ENCODE measurements at regions not wholly inside any gene's neighbourhood (a gene's known extent, or its start where the extent isn't known, plus 50 kb on each side); places are given as distances from the start of the nearest gene placed in this dataset.

DNA sequence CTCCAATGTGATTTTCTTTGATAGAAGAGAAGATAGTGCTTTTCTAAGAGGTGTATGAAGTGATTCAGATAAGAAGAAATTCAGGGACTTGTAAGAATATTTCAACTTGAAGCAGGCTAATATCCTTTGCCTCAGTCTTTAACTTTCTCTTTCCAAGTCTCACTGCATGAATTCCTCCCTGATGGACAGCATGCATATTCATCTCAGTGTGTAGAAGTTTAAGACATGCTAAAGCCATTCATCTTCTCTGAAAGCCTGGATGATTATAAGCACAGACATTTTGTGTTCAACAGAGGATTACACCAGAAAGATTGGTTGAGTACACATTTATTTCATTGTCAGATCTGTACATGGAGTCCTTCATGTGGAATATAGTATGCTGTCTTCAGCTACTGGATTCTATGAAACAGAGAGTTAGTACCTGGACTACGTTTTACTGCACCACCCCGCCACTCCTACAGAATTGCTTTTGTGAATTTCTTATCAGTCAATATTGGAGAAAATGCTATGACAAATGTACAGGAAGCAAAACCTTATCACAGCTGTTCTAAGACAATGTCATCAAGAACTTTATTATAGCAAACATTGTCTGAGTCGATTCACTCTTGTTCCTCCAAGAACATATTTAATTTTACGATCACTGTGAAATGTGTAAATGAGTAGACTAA lies 1346.1 kb downstream of the OTOL1 start:
- Histone ChIP-seq H3K27ac (no peak overlapping the region), H3K4me3 (no peak overlapping the region), H3K9me3 (replicated peaks in 1 of 3) (no peaks in the 10 kb centered on the region), H3K36me3 (replicated peaks in 1 of 2) (no peaks in the 10 kb centered on the region), H3K27me3 (no peaks in the 10 kb centered on the region), H3K4me1 (replicated peaks in 1 of 2) (no peaks in the 10 kb centered on the region)
- no peak for DNase-seq
- TF ChIP-seq POLR2A (IDR thresholded peaks at IDR 0.05), result no peak
- TF ChIP-seq, protein P1, sequence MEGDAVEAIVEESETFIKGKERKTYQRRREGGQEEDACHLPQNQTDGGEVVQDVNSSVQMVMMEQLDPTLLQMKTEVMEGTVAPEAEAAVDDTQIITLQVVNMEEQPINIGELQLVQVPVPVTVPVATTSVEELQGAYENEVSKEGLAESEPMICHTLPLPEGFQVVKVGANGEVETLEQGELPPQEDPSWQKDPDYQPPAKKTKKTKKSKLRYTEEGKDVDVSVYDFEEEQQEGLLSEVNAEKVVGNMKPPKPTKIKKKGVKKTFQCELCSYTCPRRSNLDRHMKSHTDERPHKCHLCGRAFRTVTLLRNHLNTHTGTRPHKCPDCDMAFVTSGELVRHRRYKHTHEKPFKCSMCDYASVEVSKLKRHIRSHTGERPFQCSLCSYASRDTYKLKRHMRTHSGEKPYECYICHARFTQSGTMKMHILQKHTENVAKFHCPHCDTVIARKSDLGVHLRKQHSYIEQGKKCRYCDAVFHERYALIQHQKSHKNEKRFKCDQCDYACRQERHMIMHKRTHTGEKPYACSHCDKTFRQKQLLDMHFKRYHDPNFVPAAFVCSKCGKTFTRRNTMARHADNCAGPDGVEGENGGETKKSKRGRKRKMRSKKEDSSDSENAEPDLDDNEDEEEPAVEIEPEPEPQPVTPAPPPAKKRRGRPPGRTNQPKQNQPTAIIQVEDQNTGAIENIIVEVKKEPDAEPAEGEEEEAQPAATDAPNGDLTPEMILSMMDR (IDR thresholded peaks at IDR 0.05), result no peak
- WGBS, 4 donors, result 86 to 92% (median 90%) methylated on average over 4 of the region's 4 CpGs; no CpG with 5 or more reads in 1 of the 4 donors
- intact Hi-C loops (cut with DNase I), result no loop called here

DNA sequence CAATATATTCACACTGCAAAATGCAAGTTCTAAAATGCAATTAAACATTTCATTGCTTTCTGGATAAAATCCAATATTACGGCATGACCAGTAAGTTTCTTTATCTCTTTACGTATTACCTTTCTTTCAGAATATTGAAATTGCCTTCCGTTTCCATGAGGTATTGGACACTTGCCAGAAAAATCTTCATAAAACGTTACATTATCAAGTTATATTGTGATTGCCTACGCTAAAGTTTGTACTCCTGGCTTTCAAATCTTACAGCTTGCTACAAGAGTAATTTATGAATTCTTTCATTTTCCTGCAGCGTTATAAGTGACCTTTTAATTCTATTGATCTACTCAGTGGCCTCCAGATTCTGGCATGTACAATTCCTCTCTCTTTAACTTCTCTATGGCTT lies 1349.3 kb downstream of the OTOL1 start:
- H3K4me1 ChIP-seq (replicated peaks in 1 of 2), result no peaks in the 10 kb centered on the region
- TF ChIP-seq, protein P1 (IDR thresholded peaks at IDR 0.05), result no peak
- TF ChIP-seq POLR2A (IDR thresholded peaks at IDR 0.05), result no peak
- 16 to 33% (median 19%) methylated on average over 6 of the region's 6 CpGs; no CpG with 5 or more reads in 1 of the 4 donors for WGBS, 4 donors
- no peaks in the 10 kb centered on the region for H3K36me3 ChIP-seq (replicated peaks in 1 of 2)
- no peaks in the 10 kb centered on the region for H3K27me3 ChIP-seq
- no peak for DNase-seq
- no peak overlapping the region for H3K27ac ChIP-seq
- intact Hi-C loops (cut with DNase I), result no loop called here
- no peak overlapping the region for H3K4me3 ChIP-seq
- no peaks in the 10 kb centered on the region for H3K9me3 ChIP-seq (replicated peaks in 1 of 3)

DNA sequence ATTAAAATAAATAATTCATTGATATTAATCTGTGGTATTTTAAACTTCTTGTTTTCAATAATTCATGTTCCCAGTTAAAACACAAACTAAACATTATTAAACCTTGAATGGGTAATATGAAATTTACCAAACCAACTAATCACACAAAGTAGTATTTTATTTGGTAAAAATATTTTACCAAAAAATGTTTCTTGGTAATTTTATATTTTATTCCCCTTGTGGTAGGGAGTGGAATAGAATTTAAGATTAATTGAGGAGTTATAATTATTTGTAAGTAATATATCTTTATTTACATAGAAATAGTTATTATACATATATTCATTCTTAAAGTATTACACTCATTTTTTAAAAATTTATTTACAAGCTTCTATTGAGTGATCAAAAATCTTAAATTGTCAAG lies 1350.9 kb downstream of the OTOL1 start:
- Histone ChIP-seq H3K4me1 (replicated peaks in 1 of 2) (no peaks in the 10 kb centered on the region), H3K4me3 (no peak overlapping the region), H3K36me3 (replicated peaks in 1 of 2) (no peaks in the 10 kb centered on the region), H3K27ac (no peak overlapping the region), H3K27me3 (no peaks in the 10 kb centered on the region), H3K9me3 (replicated peaks in 1 of 3) (no peaks in the 10 kb centered on the region)
- no peak for DNase-seq
- no peak for TF ChIP-seq POLR2A (IDR thresholded peaks at IDR 0.05)
- TF ChIP-seq, protein P1 (IDR thresholded peaks at IDR 0.05), result no peak
- intact Hi-C loops (cut with DNase I), result no loop called here

DNA sequence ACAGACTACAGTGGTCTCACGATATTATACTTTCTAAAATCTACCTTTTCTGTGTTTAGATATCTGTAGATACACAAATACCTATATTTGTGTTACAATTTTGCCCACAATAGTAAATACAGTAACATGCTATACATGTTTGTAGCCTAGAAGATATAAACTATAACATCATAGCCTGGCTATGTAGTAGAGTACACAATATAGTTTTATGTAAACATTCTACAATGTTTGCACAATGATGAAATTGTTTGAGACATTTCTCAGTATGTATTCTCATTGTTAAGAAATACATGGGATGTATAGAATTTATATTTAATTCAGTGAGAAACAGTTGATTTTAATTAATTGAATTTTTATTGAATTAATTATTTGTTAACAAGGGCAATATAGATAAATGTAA lies 1367.0 kb downstream of the OTOL1 start:
- Histone ChIP-seq H3K27ac (no peak overlapping the region), H3K4me1 (replicated peaks in 1 of 2) (no peaks in the 10 kb centered on the region), H3K27me3 (no peaks in the 10 kb centered on the region), H3K9me3 (replicated peaks in 1 of 3) (no peaks in the 10 kb centered on the region), H3K36me3 (replicated peaks in 1 of 2) (no peaks in the 10 kb centered on the region), H3K4me3 (no peak overlapping the region)
- TF ChIP-seq POLR2A (IDR thresholded peaks at IDR 0.05), result no peak
- TF ChIP-seq, protein P1 (IDR thresholded peaks at IDR 0.05), result no peak
- 92 to 93% (median 92%) methylated on average over 1 of the region's 1 CpG; no CpG with 5 or more reads in 1 of the 4 donors for WGBS, 4 donors
- intact Hi-C loops (cut with DNase I), result no loop called here
- no peak for DNase-seq
